MV-4-11 (cell line): ENCODE measurements at regions not wholly inside any gene's neighbourhood (a gene's known extent, or its start where the extent isn't known, plus 50 kb on each side); places are given as distances from the start of the nearest gene placed in this dataset.

Experiments
- DNase-seq: peaks from one replicate; lab custom pipeline; 2025; lab: John Stamatoyannopoulos, UW

- DNase-seq = no peak
Measured at GRCh38 chr1:87194856-87195255, 133.8 kb upstream of the LMO4 start.

- no peak for DNase-seq
Measured at GRCh38 chr1:87196110-87196827, 132.4 kb upstream of the LMO4 start.

GRCh38 chr1:87197156-87197555, 131.5 kb upstream of the LMO4 start:
- no peak for DNase-seq

- no peak for DNase-seq
Measured at GRCh38 chr1:87197641-87198040, 131.0 kb upstream of the LMO4 start.

GRCh38 chr1:87200875-87201638, 127.6 kb upstream of the LMO4 start:
- no peak for DNase-seq

- no peak for DNase-seq
Measured at GRCh38 chr1:87201768-87202167, 126.9 kb upstream of the LMO4 start.

GRCh38 chr1:87202451-87202850, 126.2 kb upstream of the LMO4 start:
- DNase-seq = no peak

GRCh38 chr1:87202922-87203655, 125.6 kb upstream of the LMO4 start:
- no peak for DNase-seq

- no peak for DNase-seq
Measured at GRCh38 chr1:87203904-87204303, 124.8 kb upstream of the LMO4 start.

GRCh38 chr1:87204441-87204840, 124.2 kb upstream of the LMO4 start:
- DNase-seq = no peak

GRCh38 chr1:87204921-87205320, 123.8 kb upstream of the LMO4 start:
- no peak for DNase-seq

- no peak for DNase-seq
Measured at GRCh38 chr1:87206044-87206831, 122.4 kb upstream of the LMO4 start.

GRCh38 chr1:87208080-87208479, 120.6 kb upstream of the LMO4 start:
- no peak for DNase-seq

GRCh38 chr1:87208931-87209330, 119.7 kb upstream of the LMO4 start:
- DNase-seq = peak; percentile 75

- no peak for DNase-seq
Measured at GRCh38 chr1:87210151-87210550, 118.5 kb upstream of the LMO4 start.

GRCh38 chr1:87212431-87213134, 116.1 kb upstream of the LMO4 start:
- no peak for DNase-seq

GRCh38 chr1:87213135-87213515, 115.6 kb upstream of the LMO4 start:
- no peak for DNase-seq

- no peak for DNase-seq
Measured at GRCh38 chr1:87215592-87215991, 113.1 kb upstream of the LMO4 start.

- no peak for DNase-seq
Measured at GRCh38 chr1:87218618-87219017, 110.1 kb upstream of the LMO4 start.

- no peak for DNase-seq
Measured at GRCh38 chr1:87219141-87219540, 109.5 kb upstream of the LMO4 start.

GRCh38 chr1:87219626-87220025, 109.1 kb upstream of the LMO4 start:
- peak; percentile 39 for DNase-seq

GRCh38 chr1:87220993-87221392, 107.7 kb upstream of the LMO4 start:
- DNase-seq = no peak
